ENCODE measurements at regions not wholly inside any gene's neighbourhood (a gene's known extent, or its start where the extent isn't known, plus 50 kb on each side); places are given as distances from the start of the nearest gene placed in this dataset.
"Not testable (repeated sequence)": the region's sequence is repeated elsewhere in the genome, so short reads cannot be mapped to it uniquely, and the experiment has no call there.

DNA sequence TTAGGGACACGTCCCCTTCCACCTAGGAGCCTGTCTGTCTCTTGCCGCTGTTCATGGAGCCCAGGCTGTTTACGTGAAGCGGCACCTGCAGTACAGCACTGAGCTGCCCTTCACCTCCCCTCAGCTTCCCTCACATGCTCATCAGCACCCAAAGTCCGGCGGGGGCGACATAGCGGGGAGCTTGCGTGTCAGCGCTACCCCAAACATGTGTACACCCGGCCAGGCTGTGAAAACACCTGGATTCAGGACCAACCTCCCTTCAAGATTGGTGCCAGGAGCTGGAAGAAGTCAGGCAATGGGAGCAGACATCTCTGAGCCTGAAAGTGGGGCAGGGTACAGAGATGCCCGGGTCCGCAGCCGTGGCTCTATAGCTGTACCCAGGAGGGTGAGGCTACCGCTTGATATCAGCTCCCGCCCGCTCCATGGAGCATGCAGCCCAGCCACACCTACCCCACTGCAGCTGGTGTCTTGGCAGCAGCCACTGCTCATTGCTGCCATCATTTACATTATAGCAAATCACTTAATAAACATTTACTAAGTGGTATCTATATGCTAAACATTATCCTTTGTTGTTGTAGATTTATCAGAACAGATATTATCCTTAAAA is 712.1 kb downstream of the CDH9 start:
- Mint-ChIP-seq H3K27ac (ENCODE audit: unreplicated experiment) (no peak overlapping the region), H3K27me3 (ENCODE audit: low read depth) (no peaks in the 10 kb centered on the region), H3K36me3 (ENCODE audit: low read depth) (no peaks in the 10 kb centered on the region), H3K4me1 (ENCODE audit: low read depth) (no peaks in the 10 kb centered on the region), H3K4me3 (ENCODE audit: unreplicated experiment) (no peak overlapping the region), H3K9me3 (ENCODE audit: low read depth) (no peaks in the 10 kb centered on the region)
- DNase-seq (ENCODE audit: low spot score) = peak; percentile 83
- TF ChIP-seq, protein P1, sequence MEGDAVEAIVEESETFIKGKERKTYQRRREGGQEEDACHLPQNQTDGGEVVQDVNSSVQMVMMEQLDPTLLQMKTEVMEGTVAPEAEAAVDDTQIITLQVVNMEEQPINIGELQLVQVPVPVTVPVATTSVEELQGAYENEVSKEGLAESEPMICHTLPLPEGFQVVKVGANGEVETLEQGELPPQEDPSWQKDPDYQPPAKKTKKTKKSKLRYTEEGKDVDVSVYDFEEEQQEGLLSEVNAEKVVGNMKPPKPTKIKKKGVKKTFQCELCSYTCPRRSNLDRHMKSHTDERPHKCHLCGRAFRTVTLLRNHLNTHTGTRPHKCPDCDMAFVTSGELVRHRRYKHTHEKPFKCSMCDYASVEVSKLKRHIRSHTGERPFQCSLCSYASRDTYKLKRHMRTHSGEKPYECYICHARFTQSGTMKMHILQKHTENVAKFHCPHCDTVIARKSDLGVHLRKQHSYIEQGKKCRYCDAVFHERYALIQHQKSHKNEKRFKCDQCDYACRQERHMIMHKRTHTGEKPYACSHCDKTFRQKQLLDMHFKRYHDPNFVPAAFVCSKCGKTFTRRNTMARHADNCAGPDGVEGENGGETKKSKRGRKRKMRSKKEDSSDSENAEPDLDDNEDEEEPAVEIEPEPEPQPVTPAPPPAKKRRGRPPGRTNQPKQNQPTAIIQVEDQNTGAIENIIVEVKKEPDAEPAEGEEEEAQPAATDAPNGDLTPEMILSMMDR (IDR thresholded peaks at IDR 0.05) = no peak

DNA sequence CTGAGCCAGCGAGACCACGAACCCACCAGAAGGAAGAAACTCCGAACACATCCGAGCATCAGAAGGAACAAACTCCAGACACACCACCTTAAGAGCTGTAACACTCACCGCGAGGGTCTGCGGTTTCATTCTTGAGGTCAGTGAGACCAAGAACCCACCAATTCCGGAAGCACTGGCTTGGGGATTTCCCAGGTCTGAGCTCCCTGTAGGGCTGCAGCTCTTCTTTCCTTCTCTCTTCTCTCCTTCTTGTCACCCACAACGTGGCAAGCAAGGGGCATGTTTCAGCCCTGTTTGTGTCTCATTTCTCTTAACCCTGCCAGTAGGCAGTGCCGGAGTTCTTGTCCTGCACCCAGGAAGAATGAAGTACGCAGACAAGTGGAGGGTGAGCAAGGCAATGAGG is 713.0 kb downstream of the CDH9 start:
- H3K27ac Mint-ChIP-seq (ENCODE audit: unreplicated experiment); H3K4me1 Mint-ChIP-seq (ENCODE audit: low read depth); H3K4me3 Mint-ChIP-seq (ENCODE audit: unreplicated experiment); H3K27me3 Mint-ChIP-seq (ENCODE audit: low read depth); H3K9me3 Mint-ChIP-seq (ENCODE audit: low read depth); H3K36me3 Mint-ChIP-seq (ENCODE audit: low read depth): not testable (repeated sequence)
- peak; percentile 53 for DNase-seq (ENCODE audit: low spot score)

DNA sequence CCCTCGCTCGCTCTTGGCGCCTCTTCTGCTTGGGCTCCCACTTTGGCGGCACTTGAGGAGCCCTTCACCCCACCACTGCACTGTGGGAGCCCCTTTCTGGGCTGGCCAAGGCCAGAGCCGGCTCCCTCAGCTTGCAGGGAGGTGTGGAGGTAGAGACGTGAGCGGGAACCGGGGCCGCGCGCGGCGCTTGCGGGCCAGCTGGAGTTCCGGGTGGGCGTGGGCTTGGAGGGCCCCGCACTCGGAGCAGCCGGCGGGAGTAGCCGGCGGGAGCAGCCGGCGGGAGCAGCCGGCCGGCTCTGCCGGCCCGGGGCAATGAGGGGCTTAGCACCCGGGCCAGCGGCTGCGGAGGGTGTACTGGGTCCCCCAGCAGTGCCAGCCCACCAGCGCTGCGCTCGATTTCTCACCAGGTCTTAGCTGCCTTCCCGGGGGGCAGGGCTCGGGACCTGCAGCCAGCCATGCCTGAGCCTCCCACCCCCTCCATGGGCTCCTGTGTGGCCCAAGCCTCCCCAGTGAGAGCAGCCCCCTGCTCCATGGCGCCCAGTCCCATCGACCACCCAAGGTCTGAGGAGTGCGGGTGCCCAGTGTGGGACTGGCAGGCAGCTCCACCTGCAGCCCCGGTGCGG is 714.0 kb downstream of the CDH9 start:
- not testable (repeated sequence) for H3K27me3 Mint-ChIP-seq (ENCODE audit: low read depth); H3K27ac Mint-ChIP-seq (ENCODE audit: unreplicated experiment)

DNA sequence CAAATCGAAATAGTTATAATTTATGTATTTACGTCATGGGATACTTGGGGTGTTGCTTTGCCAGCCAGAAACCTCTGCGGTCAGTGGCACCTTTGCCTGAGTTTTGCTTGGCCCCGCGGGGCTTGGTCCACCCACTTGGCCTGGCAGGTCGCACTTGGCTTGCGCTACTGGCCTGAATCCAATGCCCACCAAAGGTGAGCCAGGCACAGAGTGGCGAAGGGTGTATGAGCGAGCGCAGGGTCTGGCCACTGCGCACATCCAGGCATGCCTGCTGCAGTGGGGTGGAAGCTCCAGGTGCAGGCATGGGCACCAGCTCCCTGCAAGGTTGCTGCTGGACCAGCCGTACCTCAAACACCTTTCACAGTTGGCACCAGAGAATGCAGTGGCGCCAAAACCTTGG is 714.6 kb downstream of the CDH9 start:
- no peaks in the 10 kb centered on the region for H3K27me3 Mint-ChIP-seq (ENCODE audit: low read depth)
- no peaks in the 10 kb centered on the region for H3K36me3 Mint-ChIP-seq (ENCODE audit: low read depth)
- TF ChIP-seq, protein P1 (IDR thresholded peaks at IDR 0.05) = no peak
- H3K9me3 Mint-ChIP-seq (ENCODE audit: low read depth) = no peaks in the 10 kb centered on the region
- H3K4me3 Mint-ChIP-seq (ENCODE audit: unreplicated experiment) = no peak overlapping the region
- no peaks in the 10 kb centered on the region for H3K4me1 Mint-ChIP-seq (ENCODE audit: low read depth)
- H3K27ac Mint-ChIP-seq (ENCODE audit: unreplicated experiment) = no peak overlapping the region
- DNase-seq (ENCODE audit: low spot score) = peak; percentile 66

More for the DNA sequence above, 714.0 kb downstream of the CDH9 start:
- not testable (repeated sequence) for H3K36me3 Mint-ChIP-seq (ENCODE audit: low read depth); H3K9me3 Mint-ChIP-seq (ENCODE audit: low read depth); DNase-seq (ENCODE audit: low spot score); H3K4me3 Mint-ChIP-seq (ENCODE audit: unreplicated experiment); H3K4me1 Mint-ChIP-seq (ENCODE audit: low read depth)

DNA sequence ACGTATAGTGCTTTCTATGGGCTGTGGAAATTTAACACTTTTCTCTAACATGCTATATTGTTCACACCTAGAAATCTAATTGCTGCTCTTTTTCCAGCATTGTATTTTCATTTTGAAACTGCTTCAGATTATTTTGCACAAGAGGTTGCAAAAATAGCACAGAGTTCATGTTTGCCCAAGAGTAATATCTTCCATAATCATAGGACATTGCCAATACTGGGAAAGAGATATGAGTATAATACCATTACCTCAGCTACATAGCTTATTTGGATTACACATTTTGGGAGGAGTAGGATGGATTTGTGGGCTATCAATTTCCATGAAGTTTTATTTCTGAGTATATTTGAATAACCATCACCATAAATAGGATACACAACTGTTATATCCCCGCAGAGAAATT is 717.1 kb downstream of the CDH9 start:
- Mint-ChIP-seq H3K27ac (ENCODE audit: unreplicated experiment) (no peak overlapping the region), H3K4me1 (ENCODE audit: low read depth) (no peaks in the 10 kb centered on the region), H3K9me3 (ENCODE audit: low read depth) (peaks cover 5% of the 10 kb centered on the region), H3K4me3 (ENCODE audit: unreplicated experiment) (no peak overlapping the region), H3K27me3 (ENCODE audit: low read depth) (no peaks in the 10 kb centered on the region), H3K36me3 (ENCODE audit: low read depth) (no peaks in the 10 kb centered on the region)
- DNase-seq (ENCODE audit: low spot score) = no peak
- TF ChIP-seq, protein P1 (IDR thresholded peaks at IDR 0.05) = no peak

DNA sequence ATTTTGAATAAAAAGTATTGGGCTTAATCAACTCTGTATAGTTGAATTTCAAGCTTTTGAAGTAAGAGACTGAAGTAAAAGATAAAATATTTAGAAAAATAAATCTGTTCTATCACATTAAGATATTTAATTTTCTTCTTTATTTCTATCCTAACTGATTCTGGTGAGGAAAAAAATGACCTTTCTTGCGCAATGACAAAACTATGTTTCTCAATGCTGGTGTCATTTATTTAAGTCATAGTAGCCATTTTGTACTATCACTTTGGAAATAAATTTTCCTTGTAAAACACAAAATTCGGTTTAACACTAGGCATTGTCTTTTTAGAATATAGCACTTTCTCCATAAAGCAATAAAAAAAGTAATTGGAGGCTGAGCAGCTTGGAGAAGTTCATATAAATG is 728.0 kb downstream of the CDH9 start:
- Mint-ChIP-seq H3K27ac (ENCODE audit: unreplicated experiment) (no peak overlapping the region), H3K4me3 (ENCODE audit: unreplicated experiment) (no peak overlapping the region), H3K27me3 (ENCODE audit: low read depth) (no peaks in the 10 kb centered on the region), H3K4me1 (ENCODE audit: low read depth) (no peaks in the 10 kb centered on the region), H3K9me3 (ENCODE audit: low read depth) (peaks cover 7% of the 10 kb centered on the region), H3K36me3 (ENCODE audit: low read depth) (no peaks in the 10 kb centered on the region)
- no peak for DNase-seq (ENCODE audit: low spot score)
- TF ChIP-seq, protein P1 (IDR thresholded peaks at IDR 0.05) = no peak
